ENCODE measurements at regions not wholly inside any gene's neighbourhood (a gene's known extent, or its start where the extent isn't known, plus 50 kb on each side); places are given as distances from the start of the nearest gene placed in this dataset.

DNA sequence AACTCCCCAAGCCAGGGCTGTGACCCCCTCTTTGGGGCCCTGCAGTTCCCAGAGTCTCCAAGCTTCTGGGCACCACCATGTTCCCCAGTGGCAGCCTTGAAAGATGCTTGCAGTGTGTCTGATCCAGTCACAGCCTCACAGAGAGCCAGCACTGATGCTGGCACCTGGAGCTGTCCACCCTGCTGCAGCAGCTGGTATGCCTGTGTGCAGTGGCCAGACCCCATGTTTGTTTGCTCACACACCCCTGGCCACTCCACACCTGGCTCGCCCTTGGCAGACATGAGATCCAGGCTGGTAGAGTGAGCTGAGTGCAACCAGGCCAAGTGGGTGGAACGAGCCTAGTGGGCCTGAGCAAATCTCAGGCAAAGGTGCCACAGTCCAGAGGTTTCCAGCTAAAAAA is 106.0 kb downstream of the C9orf50 start:
- Histone ChIP-seq H3K4me2 (ENCODE audit: low read depth, low read length) (no peak overlapping the region), H3K9ac (ENCODE audit: low read depth, low read length) (no peak overlapping the region), H3K4ac (ENCODE audit: low read depth, low read length) (no peak overlapping the region), H2AK9ac (replicated peaks; ENCODE audit: low read depth, low read length, poor library complexity) (no peak overlapping the region), H2AFZ (replicated peaks; ENCODE audit: low read length, poor library complexity) (no peak overlapping the region), H2BK5ac (ENCODE audit: low read depth, low read length, poor library complexity, severe bottlenecking) (no peak overlapping the region), H2BK20ac (ENCODE audit: low read depth, low read length) (no peak overlapping the region), H3K23ac (ENCODE audit: low read depth, low read length) (no peak overlapping the region), H3K79me1 (ENCODE audit: low read depth in 1 of 2, low read length in 2 of 2) (no peaks in the 10 kb centered on the region), H3K14ac (replicated peaks; ENCODE audit: low read depth, low read length) (no peak overlapping the region), H2AK5ac (ENCODE audit: low read depth, low read length) (no peak overlapping the region), H4K20me1 (ENCODE audit: insufficient read depth, low read length) (no peaks in the 10 kb centered on the region), H4K8ac (ENCODE audit: low read depth in 2 of 2, low read length in 2 of 2) (no peak overlapping the region), H2BK15ac (ENCODE audit: low read depth, low read length) (no peak overlapping the region), H3K36me3 (ENCODE audit: control insufficient read depth, insufficient read depth, low read length) (no peaks in the 10 kb centered on the region), H3K4me1 (ENCODE audit: control insufficient read depth, insufficient read depth, low read length) (no peaks in the 10 kb centered on the region), H3K9me1 (ENCODE audit: insufficient read depth, low read length) (no peaks in the 10 kb centered on the region), H3K27ac (ENCODE audit: insufficient read depth, low read length) (no peak overlapping the region), H2BK120ac (ENCODE audit: low read depth, low read length) (no peak overlapping the region), H4K5ac (ENCODE audit: low read depth, low read length) (no peak overlapping the region), H3K27me3 (ENCODE audit: control insufficient read depth, insufficient read depth, low read length) (no peaks in the 10 kb centered on the region), H4K91ac (ENCODE audit: insufficient read depth, low read depth, low read length) (no peak overlapping the region), H3K4me3 (ENCODE audit: insufficient read depth, low read depth, low read length) (no peak overlapping the region), H3K18ac (ENCODE audit: low read depth, low read length) (no peak overlapping the region), H3K9me3 (ENCODE audit: control insufficient read depth, insufficient read depth, low read length) (peaks cover 54% of the 10 kb centered on the region), H3K56ac (ENCODE audit: extremely low read depth, insufficient read depth, low read length) (no peak overlapping the region)
- dilution Hi-C loops (cut with HindIII; ENCODE audit: low sequenced_read_pairs, unreplicated experiment): no loop called here
- CTCF ChIA-PET: interaction anchor here (0.6 to 0.8 kb wide), 2 partner anchors 8 to 193 kb away, joined by 3 to 7 read pairs; no protein-coding TSS in a partner anchor
- no peak for ATAC-seq (ENCODE audit: low read depth)
- intact Hi-C loops (cut with micrococcal nuclease): no loop called here
- no peak for DNase-seq
- TF ChIP-seq RFX5 (IDR thresholded peaks at IDR 0.05; ENCODE audit: low read depth, low read length) (no peak), MAZ (IDR thresholded peaks at IDR 0.05; ENCODE audit: borderline replicate concordance, low read depth, low read length) (no peak), CEBPB (IDR thresholded peaks at IDR 0.05; ENCODE audit: low read depth, low read length) (no peak), RCOR1 (IDR thresholded peaks at IDR 0.05; ENCODE audit: insufficient replicate concordance, low read length) (no peak), FOS (IDR thresholded peaks at IDR 0.05; ENCODE audit: low read depth, low read length) (no peak), NFE2L2 (IDR thresholded peaks at IDR 0.05; ENCODE audit: low read depth, low read length) (no peak), CHD1 (IDR thresholded peaks at IDR 0.05; ENCODE audit: low read depth, low read length) (no peak), BHLHE40 (IDR thresholded peaks at IDR 0.05; ENCODE audit: low read depth, low read length) (no peak), MXI1 (IDR thresholded peaks at IDR 0.05; ENCODE audit: borderline replicate concordance, low read depth, low read length) (no peak), POLR2A (IDR thresholded peaks at IDR 0.05; ENCODE audit: low read depth, low read length) (no peak), MAFK (IDR thresholded peaks at IDR 0.05; ENCODE audit: low read depth, low read length) (no peak), RAD21 (IDR thresholded peaks at IDR 0.05; ENCODE audit: low read length) (no peak), SMC3 (IDR thresholded peaks at IDR 0.05; ENCODE audit: low read depth, low read length) (no peak)
- TF ChIP-seq, protein P1, sequence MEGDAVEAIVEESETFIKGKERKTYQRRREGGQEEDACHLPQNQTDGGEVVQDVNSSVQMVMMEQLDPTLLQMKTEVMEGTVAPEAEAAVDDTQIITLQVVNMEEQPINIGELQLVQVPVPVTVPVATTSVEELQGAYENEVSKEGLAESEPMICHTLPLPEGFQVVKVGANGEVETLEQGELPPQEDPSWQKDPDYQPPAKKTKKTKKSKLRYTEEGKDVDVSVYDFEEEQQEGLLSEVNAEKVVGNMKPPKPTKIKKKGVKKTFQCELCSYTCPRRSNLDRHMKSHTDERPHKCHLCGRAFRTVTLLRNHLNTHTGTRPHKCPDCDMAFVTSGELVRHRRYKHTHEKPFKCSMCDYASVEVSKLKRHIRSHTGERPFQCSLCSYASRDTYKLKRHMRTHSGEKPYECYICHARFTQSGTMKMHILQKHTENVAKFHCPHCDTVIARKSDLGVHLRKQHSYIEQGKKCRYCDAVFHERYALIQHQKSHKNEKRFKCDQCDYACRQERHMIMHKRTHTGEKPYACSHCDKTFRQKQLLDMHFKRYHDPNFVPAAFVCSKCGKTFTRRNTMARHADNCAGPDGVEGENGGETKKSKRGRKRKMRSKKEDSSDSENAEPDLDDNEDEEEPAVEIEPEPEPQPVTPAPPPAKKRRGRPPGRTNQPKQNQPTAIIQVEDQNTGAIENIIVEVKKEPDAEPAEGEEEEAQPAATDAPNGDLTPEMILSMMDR (conservative IDR thresholded peaks at IDR 0.05; ENCODE audit: low read depth, low read length): no peak
- TF ChIP-seq, protein P2, sequence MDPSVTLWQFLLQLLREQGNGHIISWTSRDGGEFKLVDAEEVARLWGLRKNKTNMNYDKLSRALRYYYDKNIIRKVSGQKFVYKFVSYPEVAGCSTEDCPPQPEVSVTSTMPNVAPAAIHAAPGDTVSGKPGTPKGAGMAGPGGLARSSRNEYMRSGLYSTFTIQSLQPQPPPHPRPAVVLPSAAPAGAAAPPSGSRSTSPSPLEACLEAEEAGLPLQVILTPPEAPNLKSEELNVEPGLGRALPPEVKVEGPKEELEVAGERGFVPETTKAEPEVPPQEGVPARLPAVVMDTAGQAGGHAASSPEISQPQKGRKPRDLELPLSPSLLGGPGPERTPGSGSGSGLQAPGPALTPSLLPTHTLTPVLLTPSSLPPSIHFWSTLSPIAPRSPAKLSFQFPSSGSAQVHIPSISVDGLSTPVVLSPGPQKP (IDR thresholded peaks at IDR 0.05; ENCODE audit: borderline replicate concordance, low read depth, low read length): no peak
- TF ChIP-seq, protein P3, sequence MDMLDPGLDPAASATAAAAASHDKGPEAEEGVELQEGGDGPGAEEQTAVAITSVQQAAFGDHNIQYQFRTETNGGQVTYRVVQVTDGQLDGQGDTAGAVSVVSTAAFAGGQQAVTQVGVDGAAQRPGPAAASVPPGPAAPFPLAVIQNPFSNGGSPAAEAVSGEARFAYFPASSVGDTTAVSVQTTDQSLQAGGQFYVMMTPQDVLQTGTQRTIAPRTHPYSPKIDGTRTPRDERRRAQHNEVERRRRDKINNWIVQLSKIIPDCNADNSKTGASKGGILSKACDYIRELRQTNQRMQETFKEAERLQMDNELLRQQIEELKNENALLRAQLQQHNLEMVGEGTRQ (IDR thresholded peaks at IDR 0.05; ENCODE audit: low read depth, low read length): no peak
- no TSS peak for BruUV-seq (replicated peaks)
- POLR2A ChIA-PET (ENCODE audit: unreplicated experiment): no interaction called here
- WGBS, 2 experiments (ENCODE audit: extremely low coverage in 2 of 2, insufficient read length in 1 of 2): no CpG with 5 or more reads among the region's 2 CpGs
- in situ Hi-C loops (cut with MboI; ENCODE audit: low sequenced_read_pairs): no loop called here
